ENCODE measurements at regions not wholly inside any gene's neighbourhood (a gene's known extent, or its start where the extent isn't known, plus 50 kb on each side); places are given as distances from the start of the nearest gene placed in this dataset.

- intact Hi-C loops (cut with DNase I) = no loop called here
- TF ChIP-seq, protein P1, sequence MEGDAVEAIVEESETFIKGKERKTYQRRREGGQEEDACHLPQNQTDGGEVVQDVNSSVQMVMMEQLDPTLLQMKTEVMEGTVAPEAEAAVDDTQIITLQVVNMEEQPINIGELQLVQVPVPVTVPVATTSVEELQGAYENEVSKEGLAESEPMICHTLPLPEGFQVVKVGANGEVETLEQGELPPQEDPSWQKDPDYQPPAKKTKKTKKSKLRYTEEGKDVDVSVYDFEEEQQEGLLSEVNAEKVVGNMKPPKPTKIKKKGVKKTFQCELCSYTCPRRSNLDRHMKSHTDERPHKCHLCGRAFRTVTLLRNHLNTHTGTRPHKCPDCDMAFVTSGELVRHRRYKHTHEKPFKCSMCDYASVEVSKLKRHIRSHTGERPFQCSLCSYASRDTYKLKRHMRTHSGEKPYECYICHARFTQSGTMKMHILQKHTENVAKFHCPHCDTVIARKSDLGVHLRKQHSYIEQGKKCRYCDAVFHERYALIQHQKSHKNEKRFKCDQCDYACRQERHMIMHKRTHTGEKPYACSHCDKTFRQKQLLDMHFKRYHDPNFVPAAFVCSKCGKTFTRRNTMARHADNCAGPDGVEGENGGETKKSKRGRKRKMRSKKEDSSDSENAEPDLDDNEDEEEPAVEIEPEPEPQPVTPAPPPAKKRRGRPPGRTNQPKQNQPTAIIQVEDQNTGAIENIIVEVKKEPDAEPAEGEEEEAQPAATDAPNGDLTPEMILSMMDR (IDR thresholded peaks at IDR 0.05) = no peak
Observed at GRCh38 chr2:204257781-204258180, 287.5 kb upstream of the PARD3B start.

DNA sequence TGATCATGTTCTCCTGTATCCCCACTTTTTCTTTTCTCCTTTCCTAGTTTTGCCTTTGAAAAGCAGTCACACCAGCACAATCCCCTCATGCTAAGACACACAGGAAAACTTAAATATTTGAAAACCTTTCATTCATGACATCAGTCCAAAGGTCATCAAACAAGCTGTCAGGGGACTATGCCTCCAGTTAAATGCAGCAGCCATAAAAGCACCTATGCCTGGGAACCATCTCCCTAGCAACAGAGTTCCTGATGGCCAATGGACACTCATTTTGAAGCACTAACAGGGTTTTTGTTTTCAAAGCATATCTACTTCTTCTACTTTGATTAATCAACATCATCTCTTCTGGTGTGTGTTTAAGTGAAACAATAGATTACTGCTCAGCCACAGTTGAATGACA lies 286.4 kb upstream of the PARD3B start:
- no peak for DNase-seq
- H3K4me1 ChIP-seq = peaks cover 23% of the 10 kb centered on the region
- no peaks in the 10 kb centered on the region for H3K36me3 ChIP-seq
- no peak overlapping the region for H3K27ac ChIP-seq
- no peak for ATAC-seq
- no peaks in the 10 kb centered on the region for H3K27me3 ChIP-seq (ENCODE audit: low read depth)
- no peaks in the 10 kb centered on the region for H3K9me3 ChIP-seq
- TF ChIP-seq, protein P1 (IDR thresholded peaks at IDR 0.05) = no peak
- intact Hi-C loops (cut with DNase I) = no loop called here
- no peak overlapping the region for H3K4me3 ChIP-seq

More at GRCh38 chr2:204257781-204258180, 287.5 kb upstream of the PARD3B start:
- Histone ChIP-seq H3K36me3 (no peaks in the 10 kb centered on the region), H3K4me1 (peaks cover 23% of the 10 kb centered on the region), H3K27ac (no peak overlapping the region), H3K4me3 (no peak overlapping the region), H3K9me3 (no peaks in the 10 kb centered on the region), H3K27me3 (ENCODE audit: low read depth) (no peaks in the 10 kb centered on the region)
- no peak for DNase-seq
- no peak for ATAC-seq

- no peaks in the 10 kb centered on the region for H3K9me3 ChIP-seq
- peak; percentile 60 to 73 for ATAC-seq
- intact Hi-C loops (cut with DNase I) = no loop called here
- H3K36me3 ChIP-seq = no peaks in the 10 kb centered on the region
- H3K4me1 ChIP-seq = peaks cover 23% of the 10 kb centered on the region
- H3K27me3 ChIP-seq (ENCODE audit: low read depth) = no peaks in the 10 kb centered on the region
- DNase-seq = peak; percentile 53
- no peak overlapping the region for H3K4me3 ChIP-seq
- TF ChIP-seq, protein P1 (IDR thresholded peaks at IDR 0.05) = peak; percentile 76
- H3K27ac ChIP-seq = no peak overlapping the region
Observed at GRCh38 chr2:204260162-204260877, 285.0 kb upstream of the PARD3B start.

- intact Hi-C loops (cut with DNase I) = no loop called here
- no peak overlapping the region for H3K27ac ChIP-seq
- H3K4me1 ChIP-seq = peaks cover 20% of the 10 kb centered on the region
- H3K4me3 ChIP-seq = no peak overlapping the region
- TF ChIP-seq, protein P1 (IDR thresholded peaks at IDR 0.05) = no peak
- no peaks in the 10 kb centered on the region for H3K36me3 ChIP-seq
- no peaks in the 10 kb centered on the region for H3K27me3 ChIP-seq (ENCODE audit: low read depth)
- H3K9me3 ChIP-seq = no peaks in the 10 kb centered on the region
- ATAC-seq = no peak
- no peak for DNase-seq
Observed at GRCh38 chr2:204260901-204261300, 284.4 kb upstream of the PARD3B start.

DNA sequence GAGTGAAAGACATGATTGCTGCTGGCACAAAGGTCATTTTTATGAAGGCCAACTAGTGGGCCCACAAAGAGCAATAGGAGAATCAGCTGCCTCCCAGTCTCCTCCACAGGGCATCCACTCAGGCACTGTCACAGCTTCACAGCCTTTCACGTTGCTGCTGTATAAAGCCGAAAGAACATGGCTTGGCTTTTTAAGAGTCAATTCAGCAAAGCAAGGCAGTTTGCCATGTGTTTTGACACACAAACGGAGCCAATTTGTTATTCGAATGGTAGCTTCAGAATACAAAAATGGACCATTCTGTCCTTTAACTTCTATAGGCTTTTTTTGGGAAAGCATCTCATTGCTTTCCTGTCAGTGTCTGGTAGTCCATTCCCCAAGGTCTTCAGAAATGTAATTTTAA lies 283.4 kb upstream of the PARD3B start:
- no peaks in the 10 kb centered on the region for H3K36me3 ChIP-seq
- DNase-seq (no peak), ATAC-seq (no peak)
- TF ChIP-seq, protein P1 (IDR thresholded peaks at IDR 0.05) = no peak
- peaks cover 15% of the 10 kb centered on the region for H3K4me1 ChIP-seq
- H3K9me3 ChIP-seq = no peaks in the 10 kb centered on the region
- no peak overlapping the region for H3K4me3 ChIP-seq
- H3K27me3 ChIP-seq (ENCODE audit: low read depth) = no peaks in the 10 kb centered on the region
- no peak overlapping the region for H3K27ac ChIP-seq
- intact Hi-C loops (cut with DNase I) = no loop called here
